Ishikawa (cell line): ENCODE measurements at regions not wholly inside any gene's neighbourhood (a gene's known extent, or its start where the extent isn't known, plus 50 kb on each side); places are given as distances from the start of the nearest gene placed in this dataset.

Experiments used
- ZBTB7A ChIP-seq: IDR thresholded peaks from 2 replicates; pipeline ENCODE4 v1.6.1; 2012; ENCODE audit warnings: low read depth
- TF ChIP-seq, protein P1 (sequence below): IDR thresholded peaks from 2 replicates; pipeline ENCODE4 v1.6.1; 2012

DNA sequence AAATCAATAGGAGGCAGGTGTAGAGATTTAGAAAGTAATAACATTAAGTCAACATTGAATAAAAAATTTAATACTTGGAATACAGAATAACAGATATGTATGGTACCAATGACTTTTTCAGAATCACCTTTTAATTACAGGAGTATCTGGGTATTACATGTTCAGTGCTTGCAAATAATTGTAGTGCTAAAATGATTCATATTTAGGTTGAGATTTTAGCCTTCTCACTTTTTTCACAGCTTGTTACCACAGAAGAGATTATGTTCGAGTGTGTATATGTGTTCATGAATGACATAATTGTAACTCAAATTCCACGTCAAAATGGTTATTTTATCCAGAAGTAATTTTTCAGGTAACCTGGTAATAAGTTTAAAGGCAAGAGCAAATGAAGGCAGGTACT, 187.9 kb upstream of the TBL1XR1 start:
- TF ChIP-seq, protein P1, sequence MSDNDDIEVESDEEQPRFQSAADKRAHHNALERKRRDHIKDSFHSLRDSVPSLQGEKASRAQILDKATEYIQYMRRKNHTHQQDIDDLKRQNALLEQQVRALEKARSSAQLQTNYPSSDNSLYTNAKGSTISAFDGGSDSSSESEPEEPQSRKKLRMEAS, result no peak
- no peak for TF ChIP-seq ZBTB7A
